Liver (tissue), 3 donors: ENCODE measurements at regions not wholly inside any gene's neighbourhood (a gene's known extent, or its start where the extent isn't known, plus 50 kb on each side); places are given as distances from the start of the nearest gene placed in this dataset.

Experiments
- ATF3 ChIP-seq: IDR thresholded peaks from 2 replicates; pipeline ENCODE4 v1.6.1; 2016; ENCODE audit warnings: antibody characterized with exemption
- CTCF ChIP-seq: fragments of 150-350 bp; IDR thresholded peaks from 2 replicates; pipeline ENCODE4 v1.5.1; 2017; ENCODE audit warnings: improper control_type of control experiment, low read depth, low read length; ENCODE audit not compliant: missing input control
- EGR1 ChIP-seq, 2 donors: IDR thresholded peaks; 2 replicates each; pipeline ENCODE4 v1.6.1; 2016 to 2018; ENCODE audit warnings: antibody characterized with exemption in 2 of 2, low read depth in 2 of 2
- FOXA1 ChIP-seq: IDR thresholded peaks from 2 replicates; pipeline ENCODE4 v1.6.1; 2016; ENCODE audit warnings: antibody characterized with exemption
- FOXA2 ChIP-seq: IDR thresholded peaks from 2 replicates; pipeline ENCODE4 v1.6.1; 2016; ENCODE audit warnings: antibody characterized with exemption
- GABPA ChIP-seq, 2 donors: IDR thresholded peaks in 1 of 2; conservative IDR thresholded peaks in 1 of 2; 2 replicates each; pipeline ENCODE4 v1.6.1; 2016; ENCODE audit warnings: antibody characterized with exemption in 2 of 2, mild to moderate bottlenecking in 1 of 2, moderate library complexity in 1 of 2
- MAX ChIP-seq: IDR thresholded peaks from 2 replicates; pipeline ENCODE4 v1.6.1; 2016; ENCODE audit warnings: antibody characterized with exemption
- NR2F2 ChIP-seq: IDR thresholded peaks from 2 replicates; pipeline ENCODE4 v1.6.1; 2016; ENCODE audit warnings: antibody characterized with exemption
- REST ChIP-seq: IDR thresholded peaks from 2 replicates; pipeline ENCODE4 v1.6.1; 2016; ENCODE audit warnings: antibody characterized with exemption, mild to moderate bottlenecking
- SP1 ChIP-seq: IDR thresholded peaks from 2 replicates; pipeline ENCODE4 v1.6.1; 2018; ENCODE audit warnings: antibody characterized with exemption, mild to moderate bottlenecking
- TAF1 ChIP-seq: conservative IDR thresholded peaks from 2 replicates; pipeline ENCODE4 v1.6.1; 2016; ENCODE audit warnings: antibody characterized with exemption, mild to moderate bottlenecking
- YY1 ChIP-seq: IDR thresholded peaks from 2 replicates; pipeline ENCODE4 v1.6.1; 2016; ENCODE audit warnings: antibody characterized with exemption, mild to moderate bottlenecking
- ZBTB33 ChIP-seq: IDR thresholded peaks from 2 replicates; pipeline ENCODE4 v1.6.1; 2016; ENCODE audit warnings: antibody characterized with exemption
- donor health status: healthy.
- donor health status: healthy.

- no peak for TF ChIP-seq MAX
- TF ChIP-seq CTCF, result no peak
- no peak for TF ChIP-seq FOXA2
- no peak for TF ChIP-seq TAF1
- TF ChIP-seq ATF3, result no peak
- TF ChIP-seq ZBTB33, result no peak
- no peak for TF ChIP-seq FOXA1
- no peak for TF ChIP-seq NR2F2
- TF ChIP-seq GABPA (IDR thresholded peaks at IDR 0.05 in 1 of 2, conservative IDR thresholded peaks at IDR 0.05 in 1 of 2), result no peak
- no peak for TF ChIP-seq EGR1 (IDR thresholded peaks at IDR 0.05; ENCODE audit: low read depth in 2 of 2)
- no peak for TF ChIP-seq YY1
- no peak for TF ChIP-seq REST
- TF ChIP-seq SP1, result no peak
These were observed 136.9 kb upstream of the PALS2 start for GRCh38 chr7:24436131-24436920.
